ENCODE measurements at regions not wholly inside any gene's neighbourhood (a gene's known extent, or its start where the extent isn't known, plus 50 kb on each side); places are given as distances from the start of the nearest gene placed in this dataset.

DNA sequence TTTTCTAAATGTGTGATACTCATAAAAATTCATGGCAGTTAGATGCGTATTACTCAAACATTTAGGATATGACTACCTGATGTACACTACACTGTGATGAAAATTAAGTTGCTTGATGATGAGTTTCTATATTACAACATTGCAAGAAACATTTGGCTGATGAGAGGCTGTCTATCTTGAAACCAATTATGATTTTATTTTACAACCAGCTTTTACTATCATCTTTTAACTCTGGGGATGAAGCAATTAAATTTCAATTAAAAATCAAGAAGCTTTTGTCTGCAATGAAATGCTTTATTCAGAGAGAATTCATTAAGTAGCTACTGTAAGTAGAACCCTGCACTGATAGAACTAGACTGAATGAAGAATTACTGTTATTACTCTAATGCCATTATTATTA, 500.4 kb downstream of the KCTD16 start:
- ChIA-PET CTCF (ENCODE audit: low intra/inter-chr PET ratio) (no interaction called here), POLR2A (no interaction called here)
- Histone ChIP-seq H3K9me1 (ENCODE audit: control insufficient read depth, insufficient read depth, low read length) (no peaks in the 10 kb centered on the region), H2AFZ (ENCODE audit: low read depth, low read length) (no peak overlapping the region), H3K4me1 (replicated peaks in 1 of 2; ENCODE audit: control insufficient read depth in 2 of 2, insufficient read depth in 2 of 2, low read length in 2 of 2) (no peaks in the 10 kb centered on the region), H4K20me1 (replicated peaks; ENCODE audit: control insufficient read depth, insufficient read depth, low read length) (no peaks in the 10 kb centered on the region), H3K9me3 (replicated peaks; ENCODE audit: control insufficient read depth, insufficient read depth, low read depth, low read length) (no peaks in the 10 kb centered on the region), H3K27ac (ENCODE audit: extremely low read depth, low read depth, low read length) (no peak overlapping the region), H3K4me2 (ENCODE audit: insufficient read depth, low read length) (no peak overlapping the region), H3K9ac (ENCODE audit: insufficient read depth in 1 of 2, low read depth in 2 of 2, low read length in 2 of 2) (no peak overlapping the region), H3K79me2 (ENCODE audit: control insufficient read depth, insufficient read depth, low read length) (no peaks in the 10 kb centered on the region), H3K27me3 (ENCODE audit: control insufficient read depth in 2 of 2, insufficient read depth in 2 of 2, low read length in 2 of 2) (no peaks in the 10 kb centered on the region), H3K36me3 (ENCODE audit: control insufficient read depth, insufficient read depth, low read length) (no peaks in the 10 kb centered on the region), H3K4me3 (no peak overlapping the region)
- TF ChIP-seq KAT2B (IDR thresholded peaks at IDR 0.05; ENCODE audit: low read depth, low read length) (no peak), MAFG (tag; conservative IDR thresholded peaks at IDR 0.05) (no peak), KHSRP (IDR thresholded peaks at IDR 0.05) (no peak), CBX2 (IDR thresholded peaks at IDR 0.05; ENCODE audit: insufficient read depth, low read length, poor library complexity, severe bottlenecking) (no peak), RAD21 (CRISPR knock-in tag; conservative IDR thresholded peaks at IDR 0.05 in 1 of 2, IDR thresholded peaks at IDR 0.05 in 1 of 2) (no peak), ZNF146 (CRISPR knock-in tag; IDR thresholded peaks at IDR 0.05; ENCODE audit: unreplicated experiment) (no peak), PCBP2 (IDR thresholded peaks at IDR 0.05; ENCODE audit: low read depth, low read length, poor library complexity, severe bottlenecking) (no peak), ZNF24 (IDR thresholded peaks at IDR 0.05) (no peak), ETV1 (tag; conservative IDR thresholded peaks at IDR 0.05; ENCODE audit: low read depth) (no peak), LARP7 (IDR thresholded peaks at IDR 0.05) (no peak), ZFP36 (IDR thresholded peaks at IDR 0.05; ENCODE audit: low read depth, low read length, partially characterized antibody) (no peak), MXI1 (IDR thresholded peaks at IDR 0.05; ENCODE audit: low read depth, low read length) (no peak), RBM14 (IDR thresholded peaks at IDR 0.05; ENCODE audit: borderline replicate concordance, insufficient read depth, low read depth, low read length) (no peak), TAF15 (IDR thresholded peaks at IDR 0.05; ENCODE audit: low read depth, low read length) (no peak), POLR3G (IDR thresholded peaks at IDR 0.05; ENCODE audit: extremely low read depth, insufficient read length, insufficient replicate concordance) (no peak), KLF10 (CRISPR knock-in tag; IDR thresholded peaks at IDR 0.05) (no peak)
- TF ChIP-seq, protein P1, sequence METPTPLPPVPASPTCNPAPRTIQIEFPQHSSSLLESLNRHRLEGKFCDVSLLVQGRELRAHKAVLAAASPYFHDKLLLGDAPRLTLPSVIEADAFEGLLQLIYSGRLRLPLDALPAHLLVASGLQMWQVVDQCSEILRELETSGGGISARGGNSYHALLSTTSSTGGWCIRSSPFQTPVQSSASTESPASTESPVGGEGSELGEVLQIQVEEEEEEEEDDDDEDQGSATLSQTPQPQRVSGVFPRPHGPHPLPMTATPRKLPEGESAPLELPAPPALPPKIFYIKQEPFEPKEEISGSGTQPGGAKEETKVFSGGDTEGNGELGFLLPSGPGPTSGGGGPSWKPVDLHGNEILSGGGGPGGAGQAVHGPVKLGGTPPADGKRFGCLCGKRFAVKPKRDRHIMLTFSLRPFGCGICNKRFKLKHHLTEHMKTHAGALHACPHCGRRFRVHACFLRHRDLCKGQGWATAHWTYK (CRISPR knock-in tag; IDR thresholded peaks at IDR 0.05), result no peak
- TF ChIP-seq, protein P2, sequence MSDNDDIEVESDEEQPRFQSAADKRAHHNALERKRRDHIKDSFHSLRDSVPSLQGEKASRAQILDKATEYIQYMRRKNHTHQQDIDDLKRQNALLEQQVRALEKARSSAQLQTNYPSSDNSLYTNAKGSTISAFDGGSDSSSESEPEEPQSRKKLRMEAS (CRISPR knock-in tag; IDR thresholded peaks at IDR 0.05), result no peak
- TF ChIP-seq, protein P3, sequence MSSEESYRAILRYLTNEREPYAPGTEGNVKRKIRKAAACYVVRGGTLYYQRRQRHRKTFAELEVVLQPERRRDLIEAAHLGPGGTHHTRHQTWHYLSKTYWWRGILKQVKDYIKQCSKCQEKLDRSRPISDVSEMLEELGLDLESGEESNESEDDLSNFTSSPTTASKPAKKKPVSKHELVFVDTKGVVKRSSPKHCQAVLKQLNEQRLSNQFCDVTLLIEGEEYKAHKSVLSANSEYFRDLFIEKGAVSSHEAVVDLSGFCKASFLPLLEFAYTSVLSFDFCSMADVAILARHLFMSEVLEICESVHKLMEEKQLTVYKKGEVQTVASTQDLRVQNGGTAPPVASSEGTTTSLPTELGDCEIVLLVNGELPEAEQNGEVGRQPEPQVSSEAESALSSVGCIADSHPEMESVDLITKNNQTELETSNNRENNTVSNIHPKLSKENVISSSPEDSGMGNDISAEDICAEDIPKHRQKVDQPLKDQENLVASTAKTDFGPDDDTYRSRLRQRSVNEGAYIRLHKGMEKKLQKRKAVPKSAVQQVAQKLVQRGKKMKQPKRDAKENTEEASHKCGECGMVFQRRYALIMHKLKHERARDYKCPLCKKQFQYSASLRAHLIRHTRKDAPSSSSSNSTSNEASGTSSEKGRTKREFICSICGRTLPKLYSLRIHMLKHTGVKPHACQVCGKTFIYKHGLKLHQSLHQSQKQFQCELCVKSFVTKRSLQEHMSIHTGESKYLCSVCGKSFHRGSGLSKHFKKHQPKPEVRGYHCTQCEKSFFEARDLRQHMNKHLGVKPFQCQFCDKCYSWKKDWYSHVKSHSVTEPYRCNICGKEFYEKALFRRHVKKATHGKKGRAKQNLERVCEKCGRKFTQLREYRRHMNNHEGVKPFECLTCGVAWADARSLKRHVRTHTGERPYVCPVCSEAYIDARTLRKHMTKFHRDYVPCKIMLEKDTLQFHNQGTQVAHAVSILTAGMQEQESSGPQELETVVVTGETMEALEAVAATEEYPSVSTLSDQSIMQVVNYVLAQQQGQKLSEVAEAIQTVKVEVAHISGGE (CRISPR knock-in tag; IDR thresholded peaks at IDR 0.05), result no peak
- DNase-seq (ENCODE audit: extremely low read depth in 1 of 4, low spot score in 3 of 4) (no peak), ATAC-seq (no peak), FAIRE-seq (no peak)
- 0% methylated on average over 1 of the region's 1 CpG for WGBS (ENCODE audit: insufficient coverage, low coverage, missing lambda C conversion rate)
- no TSS peak for BruUV-seq (replicated peaks)
- intact Hi-C loops (cut with micrococcal nuclease) (no loop called here), in situ Hi-C loops (cut with MboI) (no loop called here)

All from K562 (cell line).